CD4-positive, CD25-positive, alpha-beta regulatory T cell (primary cell): ENCODE measurements at regions not wholly inside any gene's neighbourhood (a gene's known extent, or its start where the extent isn't known, plus 50 kb on each side); places are given as distances from the start of the nearest gene placed in this dataset.
"Not testable (repeated sequence)": the region's sequence is repeated elsewhere in the genome, so short reads cannot be mapped to it uniquely, and the experiment has no call there.

Experiments used
- ATAC-seq, 2 donors: fragments of 150-1000 bp; cut with Tn5 transposase; one replicate each; pipeline ENCODE4 v1.10.0; 2021; ENCODE audit warnings: low read depth in 2 of 2, moderate number of reproducible peaks in 2 of 2, moderate library complexity in 1 of 2
- DNase-seq, 3 donors: peaks; one replicate each; pipeline versions ENCODE4 v3.0.0 to v3.0.0-alpha.2; 2012 to 2022; ENCODE audit warnings: mixed read lengths in 1 of 3
- H3K27ac ChIP-seq: one replicate; pipeline ENCODE4 v1.7.0; 2013; ENCODE audit warnings: mild to moderate bottlenecking, low read length; ENCODE audit not compliant: insufficient read depth, poor library complexity, severe bottlenecking
- H3K27me3 ChIP-seq: one replicate; pipeline ENCODE4 v1.7.0; 2013; ENCODE audit warnings: low read length; ENCODE audit not compliant: control insufficient read depth, insufficient read depth
- H3K36me3 ChIP-seq: one replicate; pipeline ENCODE4 v1.7.0; 2013; ENCODE audit warnings: mild to moderate bottlenecking, low read length, moderate library complexity; ENCODE audit not compliant: control insufficient read depth, insufficient read depth
- H3K4me1 ChIP-seq: 2 replicates; pipeline ENCODE4 v1.7.0; 2013; ENCODE audit warnings: mild to moderate bottlenecking, low read length; ENCODE audit not compliant: insufficient read depth, control insufficient read depth, poor library complexity, severe bottlenecking
- H3K4me3 ChIP-seq: one replicate; pipeline ENCODE4 v1.7.0; 2013; ENCODE audit warnings: low read depth, mild to moderate bottlenecking, low read length, moderate library complexity
- H3K9me3 ChIP-seq, 2 experiments: 1 replicate in 1 of 2; 2 replicates in 1 of 2; pipeline ENCODE4 v1.7.0; 2013; ENCODE audit warnings: low read length in 2 of 2, mild to moderate bottlenecking in 1 of 2, moderate library complexity in 1 of 2; ENCODE audit not compliant: control insufficient read depth in 2 of 2
- H3K27ac Mint-ChIP-seq, 3 donors: one replicate each; pipeline ENCODE4 v1.8.0; 2020 to 2022; ENCODE audit warnings: mild to moderate bottlenecking in 3 of 3, mixed read lengths in 3 of 3, moderate library complexity in 2 of 3
- H3K27me3 Mint-ChIP-seq: one replicate; pipeline ENCODE4 v1.8.0; 2022; ENCODE audit warnings: mild to moderate bottlenecking, mixed read lengths
- H3K36me3 Mint-ChIP-seq: one replicate; pipeline ENCODE4 v1.8.0; 2020; ENCODE audit warnings: mixed read lengths
- H3K4me1 Mint-ChIP-seq, 4 donors: one replicate each; pipeline ENCODE4 v1.8.0; 2020 to 2022; ENCODE audit warnings: mixed read lengths in 4 of 4, mild to moderate bottlenecking in 1 of 4
- H3K4me3 Mint-ChIP-seq, 4 donors: one replicate each; pipeline ENCODE4 v1.8.0; 2020 to 2022; ENCODE audit warnings: mild to moderate bottlenecking in 4 of 4, mixed read lengths in 4 of 4, moderate library complexity in 3 of 4
- H3K9me3 Mint-ChIP-seq, 7 donors: one replicate each; pipeline ENCODE4 v1.8.0; 2020 to 2022; ENCODE audit warnings: mixed read lengths in 7 of 7, mild to moderate bottlenecking in 3 of 7, moderate library complexity in 2 of 7

DNA sequence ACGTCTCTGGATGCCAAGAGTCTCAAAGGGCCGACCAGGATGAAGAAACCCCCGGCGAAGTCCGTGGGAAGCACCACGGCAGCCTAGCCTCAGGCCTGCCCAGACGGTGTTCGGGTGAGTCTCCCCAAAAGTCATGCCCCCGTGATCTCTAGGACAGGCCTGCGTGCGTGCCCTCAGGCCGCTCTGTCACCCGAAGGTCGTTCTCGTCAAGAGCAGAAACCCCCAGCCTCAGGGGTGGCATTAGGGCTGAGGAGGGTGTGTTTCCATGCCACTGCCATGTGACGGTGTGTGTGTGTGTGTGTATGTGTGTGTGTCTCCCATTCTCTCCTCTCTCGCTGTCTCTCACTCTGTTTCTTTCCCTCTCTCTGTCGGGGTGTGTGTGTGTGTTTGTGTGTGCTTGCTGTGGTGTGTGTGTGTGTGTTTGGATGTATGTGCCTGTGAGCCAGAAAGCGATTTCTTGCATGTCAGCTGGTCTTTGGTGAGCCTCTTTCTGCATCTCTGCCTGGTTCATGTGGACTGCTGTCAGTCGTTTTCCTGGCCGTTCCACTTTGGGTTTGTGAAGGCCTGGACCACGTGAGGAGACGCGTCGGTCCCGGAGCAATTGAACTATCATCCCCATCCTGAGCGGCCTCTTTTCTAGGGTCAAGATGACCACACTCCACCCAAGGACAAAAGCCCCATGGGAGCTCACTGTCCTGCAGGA is 772.5 kb upstream of the ALG10B start:
- Mint-ChIP-seq H3K4me1 (no peaks in the 10 kb centered on the region), H3K27ac (no peak overlapping the region), H3K4me3 (no peak overlapping the region), H3K9me3 (peaks cover 0 to 42% (median 17%) of the 10 kb centered on the region in 7 donors), H3K36me3 (peaks cover 3% of the 10 kb centered on the region), H3K27me3 (no peaks in the 10 kb centered on the region)
- no peak overlapping the region for H3K4me3 ChIP-seq
- H3K27me3 ChIP-seq, result no peaks in the 10 kb centered on the region
- no peaks in the 10 kb centered on the region for H3K36me3 ChIP-seq
- no peak for ATAC-seq
- H3K27ac ChIP-seq, result no peak overlapping the region
- no peaks in the 10 kb centered on the region for H3K4me1 ChIP-seq
- H3K9me3 ChIP-seq, result peaks cover 0 to 23% of the 10 kb centered on the region in 2 experiments
- DNase-seq, result no peak

DNA sequence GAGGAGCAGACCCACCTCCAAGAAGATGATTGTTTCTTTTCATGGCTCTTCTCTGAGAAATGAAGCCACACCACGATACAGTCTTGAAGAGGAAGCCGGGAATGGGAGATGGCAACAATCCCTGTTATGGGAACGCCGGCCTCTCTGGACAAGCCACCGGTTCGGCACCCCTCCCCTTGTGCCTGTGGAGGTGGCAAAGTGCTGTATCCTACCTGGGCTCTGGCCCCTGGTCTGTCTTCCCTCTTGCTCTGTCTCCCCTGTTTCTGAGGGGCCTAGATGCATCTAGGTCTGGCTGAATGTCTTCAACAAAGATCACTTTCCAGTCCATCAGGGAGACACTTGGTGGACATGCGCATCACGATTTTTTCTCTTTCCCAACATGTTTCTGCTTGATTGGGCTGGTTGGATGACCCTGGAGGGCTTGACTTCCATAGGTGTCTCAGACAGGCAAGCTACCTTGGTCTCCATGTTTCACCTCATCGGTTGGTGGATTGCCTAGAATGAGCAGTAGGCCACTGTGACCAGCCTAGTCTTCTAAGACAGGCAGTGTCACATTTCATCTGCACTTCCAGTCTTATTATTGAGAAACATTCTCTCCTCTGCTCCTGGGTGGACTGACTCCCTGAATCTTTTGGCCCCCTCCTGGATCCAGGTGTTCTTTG is 771.8 kb upstream of the ALG10B start:
- not testable (repeated sequence) for H3K4me3 Mint-ChIP-seq, H3K27ac Mint-ChIP-seq, H3K4me1 ChIP-seq, H3K36me3 Mint-ChIP-seq, H3K27ac ChIP-seq, DNase-seq, ATAC-seq, H3K36me3 ChIP-seq, H3K4me1 Mint-ChIP-seq, H3K27me3 ChIP-seq, H3K27me3 Mint-ChIP-seq, H3K4me3 ChIP-seq
- peaks cover 0 to 23% of the 10 kb centered on the region in 2 experiments for H3K9me3 ChIP-seq
- H3K9me3 Mint-ChIP-seq, result peaks cover 0 to 42% (median 17%) of the 10 kb centered on the region in 7 donors

GRCh38 chr12:37545759-37546158 is 770.8 kb upstream of the ALG10B start:
- Mint-ChIP-seq H3K4me3 (no peak overlapping the region), H3K4me1 (no peaks in the 10 kb centered on the region), H3K27me3 (no peaks in the 10 kb centered on the region), H3K36me3 (peaks cover 3% of the 10 kb centered on the region), H3K9me3 (peaks cover 4 to 42% (median 17%) of the 10 kb centered on the region in 7 donors), H3K27ac (no peak overlapping the region)
- Histone ChIP-seq H3K4me3 (no peak overlapping the region), H3K27me3 (no peaks in the 10 kb centered on the region), H3K27ac (no peak overlapping the region), H3K4me1 (no peaks in the 10 kb centered on the region), H3K9me3 (peaks cover 0 to 23% of the 10 kb centered on the region in 2 experiments), H3K36me3 (no peaks in the 10 kb centered on the region)
- ATAC-seq, result no peak
- no peak for DNase-seq

- no peak overlapping the region for H3K27ac ChIP-seq
- ATAC-seq (no peak), DNase-seq (no peak)
- H3K27ac Mint-ChIP-seq, result no peak overlapping the region
- no peaks in the 10 kb centered on the region for H3K4me1 ChIP-seq
- no peak overlapping the region for H3K4me3 ChIP-seq
- H3K36me3 Mint-ChIP-seq, result peaks cover 3% of the 10 kb centered on the region
- no peak overlapping the region for H3K4me3 Mint-ChIP-seq
- no peaks in the 10 kb centered on the region for H3K4me1 Mint-ChIP-seq
- H3K27me3 ChIP-seq, result no peaks in the 10 kb centered on the region
- H3K9me3 Mint-ChIP-seq, result peaks cover 4 to 42% (median 17%) of the 10 kb centered on the region in 7 donors
- no peaks in the 10 kb centered on the region for H3K36me3 ChIP-seq
- H3K27me3 Mint-ChIP-seq, result no peaks in the 10 kb centered on the region
- H3K9me3 ChIP-seq, result peaks cover 0 to 23% of the 10 kb centered on the region in 2 experiments
These were observed 770.4 kb upstream of the ALG10B start for GRCh38 chr12:37546206-37546605.

DNA sequence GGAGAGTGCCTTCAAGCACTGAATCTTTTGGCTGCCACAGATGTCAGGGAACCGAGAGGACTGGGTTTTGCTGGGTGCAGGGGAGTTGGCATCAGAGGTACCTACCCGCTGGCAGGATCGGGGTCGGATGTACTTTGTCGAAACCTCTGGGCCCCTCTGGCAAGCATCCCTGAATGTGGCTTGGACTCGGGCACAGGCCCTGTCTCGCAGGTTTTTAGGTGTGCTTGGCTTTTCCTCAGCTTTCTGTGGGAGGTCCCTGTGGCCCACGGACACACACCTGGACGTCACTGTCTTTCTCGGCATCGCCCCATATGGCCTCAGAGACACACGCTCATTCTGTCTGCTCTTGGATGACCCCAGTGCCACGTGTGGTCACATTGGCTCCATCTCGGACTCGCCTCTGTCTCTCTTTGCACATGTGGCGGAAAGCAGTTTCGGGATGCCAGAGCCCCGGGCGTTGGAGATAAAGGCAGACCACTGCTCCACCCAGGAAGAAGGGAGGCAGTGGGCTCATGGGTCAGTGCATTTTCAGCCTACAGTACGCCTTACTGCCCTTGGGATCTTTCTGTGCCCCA is 769.6 kb upstream of the ALG10B start:
- DNase-seq, result no peak
- no peak overlapping the region for H3K27ac Mint-ChIP-seq
- peaks cover 4 to 40% (median 16%) of the 10 kb centered on the region in 7 donors for H3K9me3 Mint-ChIP-seq
- peaks cover 3% of the 10 kb centered on the region for H3K36me3 Mint-ChIP-seq
- no peaks in the 10 kb centered on the region for H3K4me1 ChIP-seq
- no peaks in the 10 kb centered on the region for H3K27me3 Mint-ChIP-seq
- no peak for ATAC-seq
- no peak overlapping the region for H3K4me3 Mint-ChIP-seq
- peaks cover 0 to 23% of the 10 kb centered on the region in 2 experiments for H3K9me3 ChIP-seq
- H3K4me1 Mint-ChIP-seq, result no peaks in the 10 kb centered on the region
- no peak overlapping the region for H3K4me3 ChIP-seq
- no peaks in the 10 kb centered on the region for H3K27me3 ChIP-seq
- H3K27ac ChIP-seq, result no peak overlapping the region
- H3K36me3 ChIP-seq, result no peaks in the 10 kb centered on the region

DNA sequence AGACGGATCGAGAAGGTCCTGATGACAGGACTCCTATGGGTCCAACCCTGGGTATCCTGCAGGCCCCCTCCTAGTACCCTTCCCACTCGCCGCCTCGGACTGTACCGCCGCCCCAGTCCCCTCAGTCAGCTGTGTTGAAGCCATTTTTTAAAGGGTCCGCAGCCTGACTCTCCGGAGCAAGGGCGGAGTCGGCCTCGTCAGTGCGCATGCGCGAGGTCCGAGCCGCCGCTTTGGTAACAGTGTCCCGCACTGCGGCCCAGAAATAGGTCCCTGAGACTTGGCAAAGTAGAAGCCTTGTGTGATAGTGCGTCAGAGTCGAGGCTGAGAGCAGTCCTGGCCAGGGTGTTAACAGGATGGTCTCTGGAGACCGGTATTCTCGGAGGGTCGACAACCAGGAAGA is 769.0 kb upstream of the ALG10B start:
- H3K4me1 ChIP-seq, result no peaks in the 10 kb centered on the region
- DNase-seq, result no peak
- H3K4me3 Mint-ChIP-seq, result no peak overlapping the region
- no peak for ATAC-seq
- no peak overlapping the region for H3K4me3 ChIP-seq
- H3K36me3 Mint-ChIP-seq, result peaks cover 3% of the 10 kb centered on the region
- no peaks in the 10 kb centered on the region for H3K27me3 Mint-ChIP-seq
- no peaks in the 10 kb centered on the region for H3K4me1 Mint-ChIP-seq
- peaks cover 4 to 35% (median 14%) of the 10 kb centered on the region in 7 donors for H3K9me3 Mint-ChIP-seq
- H3K27me3 ChIP-seq, result no peaks in the 10 kb centered on the region
- no peak overlapping the region for H3K27ac Mint-ChIP-seq
- no peaks in the 10 kb centered on the region for H3K36me3 ChIP-seq
- H3K27ac ChIP-seq, result no peak overlapping the region
- H3K9me3 ChIP-seq, result peaks cover 0 to 23% of the 10 kb centered on the region in 2 experiments

GRCh38 chr12:37548266-37548805 is 768.2 kb upstream of the ALG10B start:
- Mint-ChIP-seq H3K9me3 (peaks cover 4 to 35% (median 12%) of the 10 kb centered on the region in 7 donors), H3K4me3 (no peak overlapping the region), H3K27me3 (no peaks in the 10 kb centered on the region), H3K27ac (no peak overlapping the region), H3K36me3 (peaks cover 3% of the 10 kb centered on the region), H3K4me1 (no peaks in the 10 kb centered on the region)
- peaks cover 0 to 23% of the 10 kb centered on the region in 2 experiments for H3K9me3 ChIP-seq
- H3K4me1 ChIP-seq, result no peaks in the 10 kb centered on the region
- H3K36me3 ChIP-seq, result no peaks in the 10 kb centered on the region
- H3K27me3 ChIP-seq, result no peaks in the 10 kb centered on the region
- H3K27ac ChIP-seq, result no peak overlapping the region
- ATAC-seq (no peak), DNase-seq (no peak)
- no peak overlapping the region for H3K4me3 ChIP-seq
